ENCODE measurements at regions not wholly inside any gene's neighbourhood (a gene's known extent, or its start where the extent isn't known, plus 50 kb on each side); places are given as distances from the start of the nearest gene placed in this dataset.

DNA sequence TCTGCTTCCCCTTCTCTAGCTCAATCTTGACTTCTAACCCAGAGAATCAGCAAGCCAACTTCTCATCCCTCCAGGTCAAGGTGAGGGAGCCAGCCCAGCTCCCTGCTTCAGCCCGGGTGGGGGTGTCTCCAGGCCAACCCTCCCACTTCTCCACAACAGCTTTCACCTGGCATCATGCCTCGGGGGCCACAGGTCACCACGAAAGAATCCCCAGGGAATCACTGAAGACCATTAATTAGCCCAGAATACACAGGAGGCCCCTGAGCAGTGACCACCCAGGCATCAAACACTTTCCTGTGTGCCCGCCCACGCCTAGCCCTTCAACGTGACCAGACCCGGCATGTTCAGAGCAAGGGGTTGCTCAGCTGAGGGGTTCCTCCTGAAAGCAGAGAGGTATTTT is 646.7 kb downstream of the BCOR start:
- peaks cover 32% of the 10 kb centered on the region for H3K27me3 Mint-ChIP-seq
- H3K4me3 Mint-ChIP-seq, result no peak overlapping the region
- DNase-seq, result no peak
- no peaks in the 10 kb centered on the region for H3K9me3 Mint-ChIP-seq
- H3K36me3 Mint-ChIP-seq (ENCODE audit: low read depth), result no peaks in the 10 kb centered on the region
- peaks cover 23% of the 10 kb centered on the region for H3K4me1 Mint-ChIP-seq (ENCODE audit: low read depth)
- peak overlapping the region; percentile 35 for H3K27ac Mint-ChIP-seq

DNA sequence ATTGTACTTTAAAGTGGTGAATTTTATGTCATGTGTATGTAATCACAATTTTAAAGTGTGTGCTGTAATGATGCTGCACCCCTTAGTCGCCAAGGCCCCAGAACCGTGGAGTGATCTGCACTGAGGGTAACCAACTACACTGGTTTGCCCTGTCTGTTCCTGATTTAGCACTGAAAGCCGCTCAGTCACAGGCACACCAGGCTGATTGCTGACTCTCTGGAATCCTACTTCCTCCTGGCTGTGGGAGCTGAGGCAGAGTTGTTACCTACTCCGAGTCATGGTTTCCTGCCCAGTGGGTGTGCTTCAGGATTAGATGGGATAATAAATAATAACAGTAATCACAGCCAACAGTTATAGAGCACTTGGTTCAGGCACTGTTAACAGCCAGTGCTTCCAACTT is 645.4 kb downstream of the BCOR start:
- H3K27ac Mint-ChIP-seq, result no peak overlapping the region

DNA sequence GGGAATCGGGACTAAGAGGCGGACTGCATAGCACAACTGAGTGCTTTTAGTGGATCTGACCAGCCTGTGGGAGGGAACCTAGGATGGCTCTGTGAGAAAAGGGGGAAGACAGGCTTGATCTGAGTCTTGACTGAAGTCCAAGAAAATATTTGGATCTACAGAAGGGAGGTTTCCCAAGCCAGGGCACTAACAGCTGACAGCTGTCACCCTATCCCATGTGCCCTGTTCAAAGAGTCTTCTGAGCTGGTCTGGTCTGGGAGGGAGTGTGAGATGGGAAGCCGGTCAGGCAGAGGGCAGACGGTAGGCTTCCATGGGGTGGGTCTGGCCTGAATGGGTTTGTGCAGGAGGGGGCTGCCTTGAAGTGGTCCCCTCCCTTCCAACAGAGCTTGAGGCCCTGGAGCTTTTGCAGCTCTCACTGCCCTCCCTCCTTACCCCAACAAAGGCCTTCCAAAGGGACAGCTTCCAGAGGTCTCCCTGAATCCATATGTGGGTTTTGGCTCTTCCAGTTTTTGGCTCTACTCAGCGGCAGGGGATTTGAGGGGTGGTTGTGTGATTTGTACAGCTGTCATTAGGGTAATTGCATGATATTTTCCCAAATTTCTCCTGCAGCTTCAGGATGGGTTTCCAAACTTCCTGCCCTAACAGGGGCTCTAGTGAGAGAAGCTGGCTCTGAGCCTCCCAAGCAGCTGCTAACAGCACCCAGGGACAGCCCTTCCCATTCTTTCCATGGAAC is 643.7 kb downstream of the BCOR start:
- DNase-seq, result no peak
- no peak overlapping the region for H3K4me3 Mint-ChIP-seq
- H3K9me3 Mint-ChIP-seq, result no peaks in the 10 kb centered on the region
- H3K4me1 Mint-ChIP-seq (ENCODE audit: low read depth), result peaks cover 14% of the 10 kb centered on the region
- H3K27me3 Mint-ChIP-seq, result peaks cover 22% of the 10 kb centered on the region
- no peaks in the 10 kb centered on the region for H3K36me3 Mint-ChIP-seq (ENCODE audit: low read depth)
- no peak overlapping the region for H3K27ac Mint-ChIP-seq

More for the DNA sequence above, 645.4 kb downstream of the BCOR start:
- Mint-ChIP-seq H3K27me3 (peaks cover 29% of the 10 kb centered on the region), H3K9me3 (no peaks in the 10 kb centered on the region), H3K4me3 (no peak overlapping the region), H3K36me3 (ENCODE audit: low read depth) (no peaks in the 10 kb centered on the region), H3K4me1 (ENCODE audit: low read depth) (peaks cover 23% of the 10 kb centered on the region)
- DNase-seq, result no peak

DNA sequence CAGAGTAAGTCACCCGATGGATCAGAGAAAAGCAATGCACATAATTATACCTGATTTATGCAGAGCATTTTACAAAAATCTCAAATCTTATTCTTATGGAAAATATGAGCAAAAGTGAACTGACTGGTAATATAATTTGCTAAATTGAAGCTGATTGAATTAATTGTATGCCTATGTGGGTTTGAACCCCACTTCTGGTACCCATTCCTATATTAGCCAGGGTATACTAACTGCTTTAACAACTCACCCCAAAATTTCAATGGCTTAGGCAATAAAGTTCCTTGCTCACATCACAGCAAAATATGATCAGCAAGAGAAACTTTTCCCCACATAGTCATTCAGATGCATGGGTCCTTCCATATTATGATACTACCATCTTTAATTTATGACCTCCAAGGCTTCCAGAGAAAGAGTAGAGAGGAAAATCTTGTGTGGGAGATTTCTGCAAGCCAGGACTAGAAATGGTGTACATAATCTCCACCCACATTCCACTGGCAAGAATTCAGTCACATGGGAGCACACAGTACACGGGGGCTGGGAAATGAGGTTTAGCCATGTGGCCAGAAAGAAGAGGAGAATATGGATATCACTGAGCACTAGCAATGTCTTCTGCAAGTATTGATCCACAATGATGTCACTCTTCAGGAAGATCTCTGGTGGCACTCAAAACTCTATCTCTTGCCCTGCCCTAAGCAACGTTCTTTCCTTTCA is 640.7 kb downstream of the BCOR start:
- no peaks in the 10 kb centered on the region for H3K9me3 Mint-ChIP-seq
- no peaks in the 10 kb centered on the region for H3K4me1 Mint-ChIP-seq (ENCODE audit: low read depth)
- H3K27ac Mint-ChIP-seq, result no peak overlapping the region
- H3K36me3 Mint-ChIP-seq (ENCODE audit: low read depth), result no peaks in the 10 kb centered on the region
- no peak for DNase-seq
- H3K4me3 Mint-ChIP-seq, result no peak overlapping the region
- H3K27me3 Mint-ChIP-seq, result peaks cover 27% of the 10 kb centered on the region

DNA sequence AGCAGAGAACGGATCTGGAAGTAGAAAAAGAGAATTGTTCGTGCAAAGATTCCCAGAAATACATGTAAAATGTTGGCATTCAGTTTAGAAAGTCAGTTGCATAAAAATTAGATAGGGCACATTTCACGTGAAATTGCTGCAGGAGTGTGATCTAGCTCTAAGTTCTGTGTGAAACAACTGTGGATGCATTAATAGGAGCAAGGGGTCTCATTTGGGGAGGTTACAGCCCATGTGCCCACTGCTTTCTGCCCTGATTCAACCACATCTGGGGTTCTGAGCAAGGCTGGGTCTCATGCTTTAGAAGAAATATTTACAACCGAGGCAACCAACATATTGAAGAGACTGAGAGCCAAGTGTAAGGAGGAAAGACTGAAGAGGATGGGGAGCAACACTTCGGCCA is 639.0 kb downstream of the BCOR start:
- peaks cover 29% of the 10 kb centered on the region for H3K27me3 Mint-ChIP-seq
- H3K4me3 Mint-ChIP-seq, result no peak overlapping the region
- H3K27ac Mint-ChIP-seq, result no peak overlapping the region
- no peaks in the 10 kb centered on the region for H3K36me3 Mint-ChIP-seq (ENCODE audit: low read depth)
- peaks cover 2% of the 10 kb centered on the region for H3K4me1 Mint-ChIP-seq (ENCODE audit: low read depth)
- H3K9me3 Mint-ChIP-seq, result no peaks in the 10 kb centered on the region
- no peak for DNase-seq

DNA sequence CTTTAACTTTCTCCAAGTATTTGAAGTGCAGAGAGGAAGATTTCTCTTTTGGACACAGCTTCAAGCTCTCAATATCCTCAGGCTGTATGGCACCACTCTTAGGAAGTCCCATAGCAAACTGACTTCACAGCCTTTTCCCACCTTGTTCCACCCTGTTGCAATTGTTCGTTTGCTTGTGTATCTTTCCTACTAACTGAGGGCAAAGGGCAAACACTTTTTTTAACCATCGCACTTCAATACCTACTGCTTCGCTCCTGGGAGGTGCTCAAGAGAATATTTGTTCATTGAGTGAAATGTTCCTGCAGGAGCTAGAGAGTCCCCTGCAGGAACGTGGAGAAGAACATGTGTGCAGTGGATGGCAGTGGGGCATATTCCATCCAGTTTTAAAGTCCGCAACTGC is 638.6 kb downstream of the BCOR start:
- no peak for DNase-seq
- no peak overlapping the region for H3K4me3 Mint-ChIP-seq
- H3K27me3 Mint-ChIP-seq, result peaks cover 30% of the 10 kb centered on the region
- peaks cover 2% of the 10 kb centered on the region for H3K4me1 Mint-ChIP-seq (ENCODE audit: low read depth)
- H3K27ac Mint-ChIP-seq, result no peak overlapping the region
- no peaks in the 10 kb centered on the region for H3K9me3 Mint-ChIP-seq
- H3K36me3 Mint-ChIP-seq (ENCODE audit: low read depth), result no peaks in the 10 kb centered on the region

DNA sequence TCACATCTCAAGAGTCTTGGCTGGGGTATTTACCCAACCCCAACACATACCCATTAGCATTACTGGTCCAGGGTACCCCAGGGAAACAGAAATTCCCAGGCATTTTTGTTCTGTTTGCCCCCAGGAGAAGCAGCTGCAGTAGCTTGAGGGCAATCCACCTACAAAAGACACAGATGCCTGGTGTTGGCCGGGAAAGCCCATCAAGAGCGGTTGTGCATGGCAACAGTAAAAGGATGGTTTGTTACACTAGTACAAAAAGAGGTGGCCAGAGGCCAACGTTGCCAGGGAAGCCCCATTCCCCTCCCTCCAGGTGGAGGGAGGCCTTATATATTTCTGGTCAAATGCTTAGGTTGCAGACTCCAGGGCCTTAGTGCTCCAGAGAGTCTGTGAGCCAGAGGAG is 637.8 kb downstream of the BCOR start:
- Mint-ChIP-seq H3K27ac (no peak overlapping the region), H3K36me3 (ENCODE audit: low read depth) (no peaks in the 10 kb centered on the region), H3K27me3 (peaks cover 37% of the 10 kb centered on the region), H3K4me1 (ENCODE audit: low read depth) (peaks cover 2% of the 10 kb centered on the region), H3K9me3 (no peaks in the 10 kb centered on the region), H3K4me3 (no peak overlapping the region)
- no peak for DNase-seq

DNA sequence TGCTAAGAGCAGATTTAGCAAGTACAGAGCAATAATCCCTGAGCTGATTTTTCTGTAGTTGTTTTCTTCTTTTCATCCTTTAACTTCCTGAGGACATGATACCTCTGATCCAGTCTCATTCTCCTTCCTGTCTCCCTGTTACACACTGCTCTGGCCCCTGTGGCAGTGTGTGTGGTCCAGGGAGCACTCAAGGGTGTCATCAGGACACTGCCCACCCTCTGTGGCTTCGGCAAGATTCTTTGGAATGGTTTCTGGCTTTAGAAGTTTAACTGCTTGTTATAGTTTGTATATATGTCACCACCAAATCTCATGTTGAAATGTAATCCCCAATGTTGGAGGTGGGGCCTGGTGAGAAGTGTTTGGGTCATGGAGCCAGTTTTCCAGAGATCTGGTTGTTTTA is 637.3 kb downstream of the BCOR start:
- H3K27ac Mint-ChIP-seq, result no peak overlapping the region
- H3K4me3 Mint-ChIP-seq, result no peak overlapping the region
- peaks cover 37% of the 10 kb centered on the region for H3K27me3 Mint-ChIP-seq
- H3K36me3 Mint-ChIP-seq (ENCODE audit: low read depth), result no peaks in the 10 kb centered on the region
- H3K4me1 Mint-ChIP-seq (ENCODE audit: low read depth), result peaks cover 2% of the 10 kb centered on the region
- DNase-seq, result no peak
- H3K9me3 Mint-ChIP-seq, result no peaks in the 10 kb centered on the region

DNA sequence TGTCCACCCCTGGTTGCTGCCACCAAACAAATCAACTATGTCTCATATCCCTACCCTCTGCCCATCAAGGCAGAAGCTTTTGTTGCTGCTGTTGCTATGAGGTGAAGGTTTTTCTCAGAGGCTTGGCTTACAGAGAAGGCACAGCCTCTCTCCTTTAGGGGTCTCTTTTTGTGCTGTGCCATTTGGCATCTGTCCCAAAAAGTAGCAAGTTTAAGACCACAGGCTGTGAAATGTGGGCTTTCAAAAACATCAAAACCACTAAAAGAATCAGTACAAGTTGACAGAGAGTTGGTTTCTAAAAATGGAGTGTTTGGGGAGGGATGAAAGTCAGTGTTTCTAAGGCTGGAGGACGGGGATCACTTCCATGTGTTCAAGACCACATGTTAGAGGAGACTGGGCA is 634.9 kb downstream of the BCOR start:
- Mint-ChIP-seq H3K4me3 (no peak overlapping the region), H3K36me3 (ENCODE audit: low read depth) (no peaks in the 10 kb centered on the region), H3K27me3 (peaks cover 38% of the 10 kb centered on the region)

DNA sequence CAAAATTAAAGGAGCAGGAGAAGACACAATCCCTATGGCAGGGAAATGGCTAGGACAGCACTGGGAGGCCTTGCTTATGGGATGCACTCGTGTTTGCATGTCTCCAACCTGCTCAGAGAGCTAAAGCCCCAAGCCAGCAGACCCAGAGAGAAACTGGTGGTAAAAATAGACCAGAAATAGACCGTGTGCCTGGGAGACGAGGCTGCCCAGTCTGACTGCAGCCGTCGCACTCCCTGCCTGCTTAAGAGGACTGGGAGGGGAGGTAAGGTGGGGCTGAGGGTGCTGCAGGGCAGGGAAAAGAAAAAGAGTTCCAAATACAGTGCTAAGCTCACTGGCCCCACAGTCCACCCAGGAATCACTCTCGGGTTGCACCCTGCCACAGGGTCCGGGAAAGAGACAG is 633.5 kb downstream of the BCOR start:
- H3K4me1 Mint-ChIP-seq (ENCODE audit: low read depth), result peaks cover 2% of the 10 kb centered on the region
- H3K27me3 Mint-ChIP-seq, result peaks cover 38% of the 10 kb centered on the region
- H3K9me3 Mint-ChIP-seq, result no peaks in the 10 kb centered on the region
- no peaks in the 10 kb centered on the region for H3K36me3 Mint-ChIP-seq (ENCODE audit: low read depth)
- no peak overlapping the region for H3K4me3 Mint-ChIP-seq
- H3K27ac Mint-ChIP-seq, result no peak overlapping the region
- no peak for DNase-seq

More for the DNA sequence above, 634.9 kb downstream of the BCOR start:
- DNase-seq, result no peak
- Mint-ChIP-seq H3K27ac (no peak overlapping the region), H3K4me1 (ENCODE audit: low read depth) (peaks cover 2% of the 10 kb centered on the region), H3K9me3 (no peaks in the 10 kb centered on the region)

DNA sequence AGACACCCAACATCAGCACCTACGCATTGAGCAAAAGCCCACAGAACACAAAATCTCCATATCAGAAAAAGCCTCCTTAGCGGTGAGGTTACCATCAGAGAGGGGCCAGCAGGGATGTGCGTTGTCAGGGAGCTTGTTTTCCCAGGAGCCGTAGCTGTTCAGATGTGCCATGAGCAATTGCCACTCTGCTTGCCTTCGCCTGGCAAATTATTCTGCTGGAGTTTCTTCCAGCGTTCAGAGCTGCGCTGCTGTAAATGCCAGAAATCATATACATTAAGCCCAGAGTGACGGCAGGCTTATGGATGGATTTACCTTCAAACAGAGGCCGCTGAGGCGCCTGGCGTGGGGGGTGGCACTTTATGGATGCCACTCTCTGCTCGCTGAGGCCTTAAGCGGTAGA is 632.3 kb downstream of the BCOR start:
- H3K36me3 Mint-ChIP-seq (ENCODE audit: low read depth), result no peaks in the 10 kb centered on the region

DNA sequence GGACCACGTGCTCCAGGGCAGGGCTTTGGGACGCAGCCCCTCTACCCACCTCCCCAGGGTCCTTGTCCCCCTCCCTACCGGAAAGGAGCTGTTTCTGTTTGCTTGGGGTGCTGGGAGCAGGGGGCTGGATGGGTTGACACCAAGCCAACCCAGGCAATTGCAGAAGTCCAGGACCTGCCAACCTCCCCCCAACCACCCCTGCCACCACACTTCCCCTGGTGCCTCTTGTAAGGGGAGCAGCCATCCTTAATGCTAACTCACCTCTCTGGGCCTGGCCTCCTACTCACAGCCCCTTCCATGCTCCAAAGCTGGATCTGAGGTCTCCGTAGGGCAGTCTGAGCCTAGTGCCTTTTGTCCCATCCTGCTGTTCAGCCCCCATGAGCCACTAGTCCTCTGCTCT is 631.9 kb downstream of the BCOR start:
- H3K4me1 Mint-ChIP-seq (ENCODE audit: low read depth), result peaks cover 2% of the 10 kb centered on the region
- H3K36me3 Mint-ChIP-seq (ENCODE audit: low read depth), result no peaks in the 10 kb centered on the region
- no peak overlapping the region for H3K4me3 Mint-ChIP-seq
- no peaks in the 10 kb centered on the region for H3K9me3 Mint-ChIP-seq
- H3K27me3 Mint-ChIP-seq, result peaks cover 37% of the 10 kb centered on the region
- H3K27ac Mint-ChIP-seq, result no peak overlapping the region
- DNase-seq, result no peak

More for the DNA sequence above, 632.3 kb downstream of the BCOR start:
- no peak overlapping the region for H3K27ac Mint-ChIP-seq
- no peak overlapping the region for H3K4me3 Mint-ChIP-seq
- no peak for DNase-seq
- peaks cover 2% of the 10 kb centered on the region for H3K4me1 Mint-ChIP-seq (ENCODE audit: low read depth)
- no peaks in the 10 kb centered on the region for H3K9me3 Mint-ChIP-seq
- peaks cover 37% of the 10 kb centered on the region for H3K27me3 Mint-ChIP-seq

DNA sequence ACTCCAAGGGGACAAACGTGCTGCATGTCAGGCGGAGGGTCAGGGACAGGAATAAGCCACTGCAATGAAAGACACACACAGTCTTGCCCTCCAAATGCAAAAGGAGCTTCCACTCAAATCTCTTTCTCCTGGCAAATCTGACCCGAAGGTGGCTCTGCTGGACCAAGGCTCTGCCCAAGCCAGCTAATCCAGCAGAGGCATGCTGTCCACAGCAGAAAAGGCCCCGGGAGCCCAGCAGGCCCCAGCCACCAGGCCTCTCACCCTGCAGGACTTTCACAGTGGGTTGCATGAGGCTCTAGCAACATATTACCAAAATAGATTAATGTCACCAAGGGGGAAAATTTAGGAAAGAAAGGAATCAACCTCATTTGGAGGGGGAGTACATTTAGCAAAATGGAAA is 628.6 kb downstream of the BCOR start:
- Mint-ChIP-seq H3K27me3 (peaks cover 24% of the 10 kb centered on the region), H3K4me1 (ENCODE audit: low read depth) (no peaks in the 10 kb centered on the region), H3K36me3 (ENCODE audit: low read depth) (no peaks in the 10 kb centered on the region), H3K4me3 (no peak overlapping the region), H3K9me3 (no peaks in the 10 kb centered on the region), H3K27ac (no peak overlapping the region)
- no peak for DNase-seq

DNA sequence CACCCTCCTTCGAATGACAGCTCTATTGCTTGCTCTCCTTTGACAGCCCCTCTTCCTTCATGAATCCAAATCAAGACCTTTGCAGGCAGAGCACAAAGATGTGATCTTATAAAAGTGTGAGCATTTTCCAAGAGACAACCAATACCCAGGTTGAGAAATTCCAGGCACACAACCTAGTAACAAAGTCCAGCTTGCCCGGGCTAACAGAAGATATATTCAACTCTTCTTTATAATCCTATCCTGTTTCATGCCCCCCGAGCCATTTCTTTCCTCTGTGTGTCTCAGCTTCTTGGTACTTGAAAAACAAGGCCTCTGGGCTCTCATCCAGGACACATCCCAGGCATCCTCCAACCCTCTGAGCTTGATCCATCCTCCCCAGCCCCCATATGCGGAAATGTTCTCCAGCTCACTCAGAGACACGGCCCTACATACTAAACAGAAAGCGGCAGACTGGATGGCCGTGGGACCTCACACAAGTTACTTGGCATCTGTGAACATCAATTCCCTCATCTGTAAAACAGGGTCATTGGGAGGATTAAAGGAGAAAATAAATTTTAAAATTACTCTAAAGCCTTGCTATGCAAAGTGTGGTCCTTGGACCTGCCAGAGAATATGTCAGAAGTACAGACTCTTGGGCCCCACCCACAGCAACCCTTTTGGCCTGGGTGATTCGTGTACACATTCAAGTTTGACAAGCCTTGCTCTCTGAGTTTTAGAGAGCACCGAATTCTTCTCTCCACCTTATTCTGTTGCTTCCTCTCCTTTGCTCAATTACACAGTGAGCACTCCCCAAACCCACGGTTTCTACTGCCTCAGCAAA is 627.0 kb downstream of the BCOR start:
- Mint-ChIP-seq H3K4me1 (ENCODE audit: low read depth) (no peaks in the 10 kb centered on the region), H3K27ac (no peak overlapping the region)

DNA sequence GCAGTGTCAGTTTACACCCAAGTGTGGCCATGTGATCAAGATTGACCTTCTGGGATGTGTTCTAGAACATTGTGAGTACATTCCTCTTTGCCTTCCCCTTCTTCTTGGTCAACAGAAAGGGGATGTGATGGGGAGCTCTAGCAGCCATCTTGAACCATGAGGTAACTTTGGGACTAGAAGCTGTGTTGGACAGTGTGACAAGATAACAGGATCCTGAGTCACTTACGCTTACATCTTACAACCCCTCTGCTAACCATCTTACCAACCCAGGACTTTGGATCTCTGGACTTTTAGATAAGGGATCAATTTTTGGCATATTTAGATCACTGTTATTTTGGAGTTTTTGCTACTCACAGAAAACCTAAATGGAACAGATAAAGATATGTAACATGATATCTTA is 625.6 kb downstream of the BCOR start:
- no peak overlapping the region for H3K27ac Mint-ChIP-seq
- no peak for DNase-seq
- H3K27me3 Mint-ChIP-seq, result peaks cover 30% of the 10 kb centered on the region
- no peaks in the 10 kb centered on the region for H3K36me3 Mint-ChIP-seq (ENCODE audit: low read depth)
- no peaks in the 10 kb centered on the region for H3K9me3 Mint-ChIP-seq
- no peaks in the 10 kb centered on the region for H3K4me1 Mint-ChIP-seq (ENCODE audit: low read depth)
- no peak overlapping the region for H3K4me3 Mint-ChIP-seq

More for the DNA sequence above, 627.0 kb downstream of the BCOR start:
- Mint-ChIP-seq H3K36me3 (ENCODE audit: low read depth) (no peaks in the 10 kb centered on the region), H3K27me3 (peaks cover 27% of the 10 kb centered on the region), H3K9me3 (no peaks in the 10 kb centered on the region), H3K4me3 (no peak overlapping the region)
- no peak for DNase-seq
